WI38 (cell line): ENCODE measurements at regions not wholly inside any gene's neighbourhood (a gene's known extent, or its start where the extent isn't known, plus 50 kb on each side); places are given as distances from the start of the nearest gene placed in this dataset.

Source experiments
- H3K4me3 ChIP-seq: 2 replicates; pipeline ENCODE4 v1.5.1; 2011; ENCODE audit warnings: low read depth, mild to moderate bottlenecking, control low read depth, low read length
- TF ChIP-seq, protein P1 (sequence below): IDR thresholded peaks from 2 replicates; pipeline ENCODE4 v1.5.1; 2012; ENCODE audit warnings: low read depth, mild to moderate bottlenecking, control low read depth, low read length

DNA sequence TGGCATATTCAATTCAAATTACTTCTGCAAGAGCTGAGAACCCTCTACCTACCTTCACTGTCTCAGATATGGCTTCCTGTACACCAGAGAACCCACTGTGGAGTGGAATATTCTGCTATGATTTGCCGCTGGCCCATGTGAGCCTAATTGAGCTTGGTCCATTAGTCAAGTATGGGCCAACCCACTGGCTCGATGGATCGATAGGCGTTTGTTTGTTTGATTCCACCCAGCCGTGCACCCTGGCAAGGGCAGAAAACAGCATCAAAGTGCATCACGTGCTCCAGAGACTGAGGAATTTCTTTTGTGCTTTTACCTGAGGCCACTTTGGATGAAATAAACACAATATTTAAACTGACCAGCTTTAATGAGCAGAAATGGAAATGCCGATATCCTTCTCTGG lies 426.3 kb downstream of the AACS start:
- H3K4me3 ChIP-seq = no peak overlapping the region
- TF ChIP-seq, protein P1, sequence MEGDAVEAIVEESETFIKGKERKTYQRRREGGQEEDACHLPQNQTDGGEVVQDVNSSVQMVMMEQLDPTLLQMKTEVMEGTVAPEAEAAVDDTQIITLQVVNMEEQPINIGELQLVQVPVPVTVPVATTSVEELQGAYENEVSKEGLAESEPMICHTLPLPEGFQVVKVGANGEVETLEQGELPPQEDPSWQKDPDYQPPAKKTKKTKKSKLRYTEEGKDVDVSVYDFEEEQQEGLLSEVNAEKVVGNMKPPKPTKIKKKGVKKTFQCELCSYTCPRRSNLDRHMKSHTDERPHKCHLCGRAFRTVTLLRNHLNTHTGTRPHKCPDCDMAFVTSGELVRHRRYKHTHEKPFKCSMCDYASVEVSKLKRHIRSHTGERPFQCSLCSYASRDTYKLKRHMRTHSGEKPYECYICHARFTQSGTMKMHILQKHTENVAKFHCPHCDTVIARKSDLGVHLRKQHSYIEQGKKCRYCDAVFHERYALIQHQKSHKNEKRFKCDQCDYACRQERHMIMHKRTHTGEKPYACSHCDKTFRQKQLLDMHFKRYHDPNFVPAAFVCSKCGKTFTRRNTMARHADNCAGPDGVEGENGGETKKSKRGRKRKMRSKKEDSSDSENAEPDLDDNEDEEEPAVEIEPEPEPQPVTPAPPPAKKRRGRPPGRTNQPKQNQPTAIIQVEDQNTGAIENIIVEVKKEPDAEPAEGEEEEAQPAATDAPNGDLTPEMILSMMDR = no peak

DNA sequence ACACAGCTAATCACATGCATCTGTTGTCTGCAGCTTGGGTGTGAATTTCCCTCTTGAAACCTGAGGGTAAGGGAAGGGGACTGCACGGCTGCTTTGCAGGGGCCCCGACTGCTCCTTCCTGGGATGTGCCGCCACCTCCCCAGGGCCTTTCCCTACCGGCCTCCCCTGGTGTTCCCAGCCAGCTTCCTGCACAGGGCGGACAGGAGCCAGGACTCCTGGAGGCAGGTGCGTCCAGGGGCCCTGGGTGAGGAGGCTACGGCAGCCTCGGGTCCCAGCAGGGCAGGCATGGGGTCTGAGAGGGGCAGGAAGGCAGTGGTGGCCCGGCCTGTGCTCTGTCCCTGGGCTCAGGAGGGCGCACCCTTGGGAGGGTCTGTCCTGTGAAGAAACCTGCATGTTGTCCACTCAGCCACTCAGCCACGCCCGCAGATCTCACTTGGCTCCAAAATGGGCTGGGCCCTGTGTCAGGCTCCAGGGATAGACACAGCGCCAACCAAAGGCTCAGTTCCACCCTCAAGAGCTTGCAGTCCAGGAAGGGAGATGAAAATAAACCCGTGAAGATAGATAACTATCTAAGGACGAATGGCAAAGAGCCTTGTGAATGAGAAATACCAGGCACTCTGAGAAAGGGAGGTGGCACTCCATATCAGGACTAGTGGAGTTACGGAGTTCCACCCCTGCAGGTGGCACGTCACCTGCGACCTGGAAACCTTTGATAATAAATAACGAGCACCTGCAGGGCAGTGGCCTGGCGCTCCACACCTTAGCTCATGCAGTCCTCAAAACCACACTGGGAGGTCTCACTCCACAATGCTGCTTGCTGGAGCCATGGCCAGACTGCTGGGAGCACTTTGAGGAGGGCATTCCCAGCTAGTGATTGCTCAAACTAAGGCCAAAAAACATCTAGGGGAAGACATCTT lies 427.4 kb downstream of the AACS start:
- H3K4me3 ChIP-seq = no peak overlapping the region
- TF ChIP-seq, protein P1 = no peak

DNA sequence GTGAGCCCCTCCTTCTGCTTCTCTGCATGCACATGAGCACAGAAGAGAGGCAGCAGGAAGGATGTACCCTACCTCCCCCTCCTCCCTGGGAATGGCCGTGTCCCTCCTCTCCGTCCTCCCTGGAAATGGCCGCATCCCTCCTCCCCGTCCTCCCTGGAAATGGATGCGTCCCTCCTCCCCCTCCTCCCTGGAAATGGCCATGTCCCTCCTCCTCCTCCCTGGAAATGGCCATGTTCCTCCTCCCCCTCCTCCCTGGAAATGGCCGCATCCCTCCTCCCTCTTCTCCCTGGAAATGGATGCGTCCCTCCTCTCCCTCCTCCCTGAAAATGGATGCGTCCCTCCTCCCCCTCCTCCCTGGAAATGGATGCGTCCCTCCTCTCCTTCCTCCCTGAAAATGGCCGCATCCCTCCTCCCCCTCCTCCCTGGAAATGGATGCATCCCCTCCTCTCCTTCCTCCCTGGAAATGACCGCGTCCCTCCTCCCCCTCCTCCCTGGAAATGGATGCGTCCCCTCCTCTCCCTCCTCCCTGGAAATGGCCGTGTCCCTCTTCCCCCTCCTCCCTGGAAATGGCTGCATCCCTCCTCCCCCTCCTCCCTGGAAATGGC lies 428.6 kb downstream of the AACS start:
- TF ChIP-seq, protein P1 = no peak
- H3K4me3 ChIP-seq = no peak overlapping the region

DNA sequence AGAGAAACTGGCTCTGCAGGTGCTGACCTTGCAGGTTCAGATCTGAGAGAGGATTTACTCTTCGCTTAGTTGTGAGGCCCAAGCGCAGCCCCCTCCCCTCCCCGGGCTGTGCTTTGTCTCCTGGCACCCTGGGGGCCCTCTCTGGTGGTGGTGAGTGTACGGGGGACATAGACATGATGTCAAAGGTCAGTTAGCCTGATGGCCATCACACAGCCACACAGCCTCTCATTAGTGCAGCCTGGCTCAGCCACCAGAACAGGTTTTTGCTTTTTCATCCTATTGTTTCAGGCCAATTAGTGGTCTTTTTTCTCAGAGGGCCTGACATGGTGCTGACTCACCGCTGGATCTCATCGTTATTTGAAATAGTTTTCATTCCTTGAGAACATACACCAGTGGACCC lies 437.9 kb downstream of the AACS start:
- no peak overlapping the region for H3K4me3 ChIP-seq
- TF ChIP-seq, protein P1 = no peak

DNA sequence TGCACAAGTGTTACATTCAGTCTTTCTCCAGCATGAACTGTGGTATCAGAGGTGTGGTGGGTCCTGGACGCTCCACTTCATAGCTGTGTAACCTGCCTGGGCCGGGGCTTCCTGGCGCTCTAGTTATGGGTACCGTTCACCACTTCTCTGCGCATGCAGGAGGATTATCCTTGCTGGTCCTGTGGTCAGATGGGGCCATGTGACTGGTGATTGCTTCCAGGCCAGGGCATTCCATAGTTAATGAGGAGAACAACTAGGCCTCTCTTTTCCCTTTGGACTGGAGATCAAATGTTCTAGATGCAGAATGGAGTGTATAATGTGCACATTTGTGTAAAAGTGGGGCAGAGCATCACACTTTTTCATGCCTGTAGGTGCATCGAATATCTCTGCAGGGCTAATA lies 444.0 kb downstream of the AACS start:
- H3K4me3 ChIP-seq = no peak overlapping the region
- TF ChIP-seq, protein P1 = no peak

DNA sequence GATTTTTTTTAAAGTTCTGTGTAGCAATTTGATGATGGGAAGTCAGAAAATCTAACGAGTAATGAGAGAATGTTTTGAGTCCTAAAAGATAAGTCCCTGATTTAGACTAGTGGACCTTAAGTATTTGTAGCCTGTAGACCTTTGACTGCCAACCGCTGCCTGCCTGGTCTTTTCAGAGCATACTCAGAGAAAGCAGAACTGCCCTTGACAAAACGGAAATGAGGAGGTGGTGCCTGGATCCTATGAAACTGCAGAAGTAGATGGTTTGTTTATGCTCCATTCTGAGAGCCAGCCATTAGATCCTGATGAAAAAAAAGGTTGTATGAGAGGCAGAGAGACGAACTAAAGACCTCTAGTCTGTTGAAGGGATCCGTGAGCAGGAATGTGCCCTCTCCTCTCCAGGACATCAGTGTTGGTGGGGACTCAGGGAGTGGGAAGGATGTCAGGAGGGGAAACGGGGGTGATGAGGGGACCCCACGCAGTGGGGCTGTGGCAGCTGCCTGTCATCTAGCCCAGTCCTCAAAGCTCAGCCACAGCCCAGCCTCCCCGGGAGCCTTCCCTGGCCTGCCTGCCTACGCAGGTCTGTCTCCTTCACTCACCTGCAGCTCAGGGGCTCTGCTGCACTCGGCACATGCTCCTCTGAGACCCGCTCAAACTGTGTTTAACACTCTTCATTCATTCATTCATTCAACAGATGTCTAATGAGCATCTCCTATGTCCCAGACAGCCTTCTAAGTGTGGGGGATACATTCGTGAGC lies 447.5 kb downstream of the AACS start:
- no peak overlapping the region for H3K4me3 ChIP-seq
- TF ChIP-seq, protein P1 = no peak

DNA sequence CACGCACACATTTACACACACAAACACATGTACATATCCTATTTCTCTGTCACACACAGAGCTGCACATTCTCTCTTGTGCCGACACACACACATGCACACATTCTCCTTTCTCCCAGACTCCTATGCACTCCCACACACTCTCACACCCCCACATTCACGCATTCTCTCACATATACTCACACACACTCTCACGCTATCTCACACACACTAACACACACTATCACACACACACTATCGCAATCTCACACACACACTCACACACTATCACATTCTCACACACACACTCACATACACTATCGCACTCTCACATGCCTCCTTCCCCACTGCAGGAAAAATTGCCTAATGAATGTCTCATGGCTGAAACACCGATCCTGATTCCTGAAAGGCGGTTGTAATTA lies 450.7 kb downstream of the AACS start:
- TF ChIP-seq, protein P1 = no peak
- H3K4me3 ChIP-seq = no peak overlapping the region
